ENCODE measurements at regions not wholly inside any gene's neighbourhood (a gene's known extent, or its start where the extent isn't known, plus 50 kb on each side); places are given as distances from the start of the nearest gene placed in this dataset.

DNA sequence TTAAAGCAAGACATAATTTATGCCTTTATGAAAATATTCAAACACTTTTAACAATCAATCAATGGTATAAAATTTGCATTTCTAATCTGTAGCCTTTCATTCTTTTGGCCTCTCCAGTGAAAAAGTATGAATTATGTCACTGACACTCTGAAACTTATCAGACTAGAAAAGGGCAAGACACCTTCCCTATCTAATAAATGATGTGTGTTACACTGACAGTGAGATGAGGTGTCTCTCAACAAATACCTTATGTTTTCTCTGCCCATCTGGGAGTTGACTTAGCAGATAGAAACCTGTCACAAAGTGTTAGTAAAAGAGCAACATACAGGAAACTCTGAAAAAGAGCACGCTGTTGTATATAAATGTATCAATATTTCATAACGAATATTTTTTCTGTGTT, 94.2 kb upstream of the TECRL start:
- Histone ChIP-seq H3K4me1 (ENCODE audit: control insufficient read depth in 1 of 2, low read depth in 2 of 2) (no peaks in the 10 kb centered on the region), H3K27ac (no peak overlapping the region), H3K9me3 (no peaks in the 10 kb centered on the region), H3K27me3 (replicated peaks; ENCODE audit: insufficient read depth) (no peaks in the 10 kb centered on the region), H3K36me3 (no peaks in the 10 kb centered on the region), H3K4me3 (no peak overlapping the region)
- TF ChIP-seq, protein P1, sequence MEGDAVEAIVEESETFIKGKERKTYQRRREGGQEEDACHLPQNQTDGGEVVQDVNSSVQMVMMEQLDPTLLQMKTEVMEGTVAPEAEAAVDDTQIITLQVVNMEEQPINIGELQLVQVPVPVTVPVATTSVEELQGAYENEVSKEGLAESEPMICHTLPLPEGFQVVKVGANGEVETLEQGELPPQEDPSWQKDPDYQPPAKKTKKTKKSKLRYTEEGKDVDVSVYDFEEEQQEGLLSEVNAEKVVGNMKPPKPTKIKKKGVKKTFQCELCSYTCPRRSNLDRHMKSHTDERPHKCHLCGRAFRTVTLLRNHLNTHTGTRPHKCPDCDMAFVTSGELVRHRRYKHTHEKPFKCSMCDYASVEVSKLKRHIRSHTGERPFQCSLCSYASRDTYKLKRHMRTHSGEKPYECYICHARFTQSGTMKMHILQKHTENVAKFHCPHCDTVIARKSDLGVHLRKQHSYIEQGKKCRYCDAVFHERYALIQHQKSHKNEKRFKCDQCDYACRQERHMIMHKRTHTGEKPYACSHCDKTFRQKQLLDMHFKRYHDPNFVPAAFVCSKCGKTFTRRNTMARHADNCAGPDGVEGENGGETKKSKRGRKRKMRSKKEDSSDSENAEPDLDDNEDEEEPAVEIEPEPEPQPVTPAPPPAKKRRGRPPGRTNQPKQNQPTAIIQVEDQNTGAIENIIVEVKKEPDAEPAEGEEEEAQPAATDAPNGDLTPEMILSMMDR (IDR thresholded peaks at IDR 0.05), result no peak
- ATAC-seq (ENCODE audit: insufficient number of reproducible peaks, low FRiP score, low read depth), result no peak
- DNase-seq (ENCODE audit: low spot score), result no peak

DNA sequence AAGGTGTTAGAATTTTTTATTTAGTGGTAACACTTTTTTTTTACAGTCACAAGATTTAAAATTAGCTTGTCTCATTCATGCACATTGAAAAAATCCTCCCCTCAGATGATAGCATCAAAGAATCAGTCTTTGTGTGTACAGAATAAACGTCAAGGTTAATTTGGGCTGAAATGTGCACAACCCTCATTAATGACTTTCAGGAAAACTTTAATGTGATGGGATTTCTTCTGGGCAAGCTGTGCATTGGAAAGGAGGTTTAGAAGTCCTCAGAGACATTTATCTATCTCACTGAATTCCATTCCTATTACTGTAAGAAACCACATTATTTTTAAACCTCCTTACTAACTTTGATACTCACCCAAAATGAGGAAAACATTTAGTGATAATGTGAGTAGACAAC, 88.2 kb upstream of the TECRL start:
- no peaks in the 10 kb centered on the region for H3K27me3 ChIP-seq (replicated peaks; ENCODE audit: insufficient read depth)
- H3K27ac ChIP-seq, result no peak overlapping the region
- no peaks in the 10 kb centered on the region for H3K36me3 ChIP-seq
- TF ChIP-seq, protein P1 (IDR thresholded peaks at IDR 0.05), result no peak
- ATAC-seq (ENCODE audit: insufficient number of reproducible peaks, low FRiP score, low read depth) (no peak), DNase-seq (ENCODE audit: low spot score) (no peak)
- H3K4me1 ChIP-seq (ENCODE audit: control insufficient read depth in 1 of 2, low read depth in 2 of 2), result no peaks in the 10 kb centered on the region
- H3K4me3 ChIP-seq, result no peak overlapping the region
- H3K9me3 ChIP-seq, result no peaks in the 10 kb centered on the region

DNA sequence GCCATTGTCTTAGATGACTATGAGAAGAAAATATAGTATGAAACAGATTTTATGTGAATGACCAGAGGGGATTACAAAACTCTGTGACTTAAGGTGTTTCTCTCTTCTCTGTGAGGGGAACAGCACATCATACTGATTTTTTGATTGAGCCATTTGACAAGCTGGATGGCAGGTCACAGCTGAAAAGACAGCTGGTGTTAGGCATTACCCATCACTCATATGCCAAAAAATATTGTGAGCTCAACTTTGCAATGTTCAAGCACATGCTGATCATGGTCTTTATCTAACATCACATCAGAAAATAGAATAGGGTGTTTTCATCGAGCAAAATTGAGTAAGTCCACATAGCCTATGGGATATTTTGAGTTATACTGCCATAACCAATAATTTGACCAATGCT, 86.7 kb upstream of the TECRL start:
- ATAC-seq (ENCODE audit: insufficient number of reproducible peaks, low FRiP score, low read depth) (no peak), DNase-seq (ENCODE audit: low spot score) (no peak)
- TF ChIP-seq, protein P1 (IDR thresholded peaks at IDR 0.05), result no peak
- no peaks in the 10 kb centered on the region for H3K36me3 ChIP-seq
- no peaks in the 10 kb centered on the region for H3K4me1 ChIP-seq (ENCODE audit: control insufficient read depth in 1 of 2, low read depth in 2 of 2)
- H3K4me3 ChIP-seq, result no peak overlapping the region
- H3K27me3 ChIP-seq (replicated peaks; ENCODE audit: insufficient read depth), result no peaks in the 10 kb centered on the region
- no peak overlapping the region for H3K27ac ChIP-seq
- H3K9me3 ChIP-seq, result no peaks in the 10 kb centered on the region

GRCh38 chr4:64489628-64490027, 80.4 kb upstream of the TECRL start:
- no peak overlapping the region for H3K4me3 ChIP-seq
- ATAC-seq (ENCODE audit: insufficient number of reproducible peaks, low FRiP score, low read depth), result no peak
- no peaks in the 10 kb centered on the region for H3K36me3 ChIP-seq
- H3K9me3 ChIP-seq, result no peaks in the 10 kb centered on the region
- TF ChIP-seq, protein P1 (IDR thresholded peaks at IDR 0.05), result no peak
- no peak for DNase-seq (ENCODE audit: low spot score)
- no peak overlapping the region for H3K27ac ChIP-seq
- H3K27me3 ChIP-seq (replicated peaks; ENCODE audit: insufficient read depth), result no peaks in the 10 kb centered on the region
- no peaks in the 10 kb centered on the region for H3K4me1 ChIP-seq (ENCODE audit: control insufficient read depth in 1 of 2, low read depth in 2 of 2)

DNA sequence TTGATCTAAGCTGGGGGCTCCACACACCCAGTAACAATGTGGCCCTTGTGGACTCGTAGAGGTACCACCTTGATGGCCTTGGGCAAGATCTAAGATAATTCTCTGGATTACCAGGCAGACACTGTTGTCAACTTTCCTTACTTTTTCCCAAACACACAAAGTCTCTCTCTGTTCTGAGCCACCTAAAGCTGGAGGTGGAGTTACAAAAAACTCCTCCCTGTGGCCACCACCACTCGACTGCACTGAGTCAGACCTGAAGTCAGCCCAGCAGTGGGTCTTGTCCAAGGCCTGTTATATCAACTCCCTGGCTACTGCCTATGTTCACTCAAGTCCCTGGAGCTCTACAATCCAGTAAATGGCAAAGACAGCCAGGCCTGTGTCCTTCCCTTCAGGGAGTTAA, 70.1 kb upstream of the TECRL start:
- Histone ChIP-seq H3K9me3 (no peaks in the 10 kb centered on the region), H3K27ac (no peak overlapping the region), H3K27me3 (replicated peaks; ENCODE audit: insufficient read depth) (no peaks in the 10 kb centered on the region), H3K4me1 (ENCODE audit: control insufficient read depth in 1 of 2, low read depth in 2 of 2) (no peaks in the 10 kb centered on the region), H3K36me3 (no peaks in the 10 kb centered on the region), H3K4me3 (no peak overlapping the region)
- ATAC-seq (ENCODE audit: insufficient number of reproducible peaks, low FRiP score, low read depth), result no peak
- TF ChIP-seq, protein P1 (IDR thresholded peaks at IDR 0.05), result no peak
- no peak for DNase-seq (ENCODE audit: low spot score)

Data from thoracic aorta (tissue), 2 donors.